ENCODE measurements at regions not wholly inside any gene's neighbourhood (a gene's known extent, or its start where the extent isn't known, plus 50 kb on each side); places are given as distances from the start of the nearest gene placed in this dataset.
"Not testable (repeated sequence)": the region's sequence is repeated elsewhere in the genome, so short reads cannot be mapped to it uniquely, and the experiment has no call there.

DNA sequence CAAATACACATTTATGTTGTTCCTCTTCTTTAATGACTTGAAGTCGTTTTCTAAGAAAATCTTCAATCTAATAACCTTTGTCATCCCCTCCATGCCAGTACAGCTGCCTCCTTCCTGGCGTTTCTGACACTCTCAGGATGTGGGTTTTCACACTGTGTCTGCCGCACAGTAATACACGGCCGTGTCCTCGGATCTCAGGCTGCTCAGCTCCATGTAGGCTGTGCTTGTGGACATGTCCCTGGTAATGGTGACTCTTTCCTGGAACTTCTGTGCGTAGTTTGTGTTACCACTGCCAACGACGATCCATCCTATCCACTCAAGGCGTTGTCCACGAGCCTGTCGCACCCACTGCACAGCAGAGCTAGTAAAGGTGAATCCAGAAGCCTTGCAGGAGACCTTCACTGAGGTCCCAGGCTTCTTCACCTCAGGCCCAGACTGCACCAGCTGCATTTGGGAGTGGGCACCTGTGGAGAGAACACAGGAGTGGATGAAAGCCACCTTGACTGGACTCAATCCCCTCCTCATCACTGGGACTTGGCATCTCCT is 1095.9 kb downstream of the TMEM121 start:
- Histone ChIP-seq H3K27ac (no peak overlapping the region), H3K36me3 (no peaks in the 10 kb centered on the region), H3K27me3 (peaks cover 5% of the 10 kb centered on the region), H3K4me1 (no peaks in the 10 kb centered on the region), H3K4me3 (no peak overlapping the region), H3K9me3 (no peaks in the 10 kb centered on the region)
- DNase-seq (ENCODE audit: low spot score in 2 of 2) = no peak
- TF ChIP-seq, protein P1, sequence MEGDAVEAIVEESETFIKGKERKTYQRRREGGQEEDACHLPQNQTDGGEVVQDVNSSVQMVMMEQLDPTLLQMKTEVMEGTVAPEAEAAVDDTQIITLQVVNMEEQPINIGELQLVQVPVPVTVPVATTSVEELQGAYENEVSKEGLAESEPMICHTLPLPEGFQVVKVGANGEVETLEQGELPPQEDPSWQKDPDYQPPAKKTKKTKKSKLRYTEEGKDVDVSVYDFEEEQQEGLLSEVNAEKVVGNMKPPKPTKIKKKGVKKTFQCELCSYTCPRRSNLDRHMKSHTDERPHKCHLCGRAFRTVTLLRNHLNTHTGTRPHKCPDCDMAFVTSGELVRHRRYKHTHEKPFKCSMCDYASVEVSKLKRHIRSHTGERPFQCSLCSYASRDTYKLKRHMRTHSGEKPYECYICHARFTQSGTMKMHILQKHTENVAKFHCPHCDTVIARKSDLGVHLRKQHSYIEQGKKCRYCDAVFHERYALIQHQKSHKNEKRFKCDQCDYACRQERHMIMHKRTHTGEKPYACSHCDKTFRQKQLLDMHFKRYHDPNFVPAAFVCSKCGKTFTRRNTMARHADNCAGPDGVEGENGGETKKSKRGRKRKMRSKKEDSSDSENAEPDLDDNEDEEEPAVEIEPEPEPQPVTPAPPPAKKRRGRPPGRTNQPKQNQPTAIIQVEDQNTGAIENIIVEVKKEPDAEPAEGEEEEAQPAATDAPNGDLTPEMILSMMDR (IDR thresholded peaks at IDR 0.05) = no peak
- TF ChIP-seq POLR2AphosphoS5 (IDR thresholded peaks at IDR 0.05) = no peak
- no peak for TF ChIP-seq POLR2A (IDR thresholded peaks at IDR 0.05)
- no peak for TF ChIP-seq EP300 (IDR thresholded peaks at IDR 0.05)
- 54% methylated on average over 6 of the region's 12 CpGs for WGBS

DNA sequence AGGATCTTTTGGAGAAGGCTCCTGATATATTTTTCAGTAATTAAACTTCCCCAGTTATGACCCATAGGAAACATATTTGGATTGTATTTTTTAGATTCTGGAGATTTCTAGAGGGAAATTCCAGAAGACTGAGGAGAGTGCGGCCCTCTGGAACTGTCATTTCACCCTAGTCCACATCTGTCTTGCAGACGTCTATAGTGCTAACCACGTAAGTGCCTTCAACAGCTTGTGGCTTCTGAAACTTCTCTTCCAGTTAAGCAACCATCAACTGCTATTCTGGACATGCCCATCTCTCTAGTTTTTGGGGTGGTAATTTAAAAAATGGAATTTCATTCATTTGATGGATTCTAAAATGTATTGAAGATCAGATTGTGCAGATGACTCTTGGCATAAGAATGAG is 1098.8 kb downstream of the TMEM121 start:
- no peak for DNase-seq (ENCODE audit: low spot score in 2 of 2)
- Histone ChIP-seq H3K4me1 (no peaks in the 10 kb centered on the region), H3K4me3 (no peak overlapping the region), H3K9me3 (no peaks in the 10 kb centered on the region), H3K27ac (no peak overlapping the region), H3K27me3 (peaks cover 5% of the 10 kb centered on the region), H3K36me3 (no peaks in the 10 kb centered on the region)
- TF ChIP-seq EP300 (IDR thresholded peaks at IDR 0.05) = no peak
- TF ChIP-seq POLR2A (IDR thresholded peaks at IDR 0.05) = no peak
- TF ChIP-seq, protein P1 (IDR thresholded peaks at IDR 0.05) = no peak
- TF ChIP-seq POLR2AphosphoS5 (IDR thresholded peaks at IDR 0.05) = no peak
- WGBS = 64% methylated on average over 3 of the region's 3 CpGs

DNA sequence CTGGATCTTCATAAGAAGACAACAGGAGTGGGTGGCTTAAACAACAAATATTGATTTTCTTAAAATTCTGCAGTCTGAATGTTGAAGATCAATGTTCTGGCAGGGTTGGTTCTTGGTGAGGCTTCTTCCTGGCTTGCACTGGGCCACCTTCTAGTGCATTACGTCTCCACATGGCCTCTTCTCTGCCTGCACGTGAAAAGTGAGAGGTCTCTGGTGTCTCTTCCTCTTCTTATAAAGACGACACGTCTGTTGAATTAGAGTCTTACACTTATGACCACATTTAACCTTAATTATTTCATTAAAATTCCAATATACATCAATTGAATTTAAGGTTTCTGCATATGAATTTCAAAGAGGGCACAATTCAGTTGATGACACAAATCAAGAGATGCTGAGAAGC is 1100.1 kb downstream of the TMEM121 start:
- H3K4me3 ChIP-seq; H3K4me1 ChIP-seq; H3K36me3 ChIP-seq; H3K9me3 ChIP-seq; H3K27ac ChIP-seq; DNase-seq (ENCODE audit: low spot score in 2 of 2); H3K27me3 ChIP-seq: not testable (repeated sequence)
- 46% methylated on average over 4 of the region's 4 CpGs for WGBS

DNA sequence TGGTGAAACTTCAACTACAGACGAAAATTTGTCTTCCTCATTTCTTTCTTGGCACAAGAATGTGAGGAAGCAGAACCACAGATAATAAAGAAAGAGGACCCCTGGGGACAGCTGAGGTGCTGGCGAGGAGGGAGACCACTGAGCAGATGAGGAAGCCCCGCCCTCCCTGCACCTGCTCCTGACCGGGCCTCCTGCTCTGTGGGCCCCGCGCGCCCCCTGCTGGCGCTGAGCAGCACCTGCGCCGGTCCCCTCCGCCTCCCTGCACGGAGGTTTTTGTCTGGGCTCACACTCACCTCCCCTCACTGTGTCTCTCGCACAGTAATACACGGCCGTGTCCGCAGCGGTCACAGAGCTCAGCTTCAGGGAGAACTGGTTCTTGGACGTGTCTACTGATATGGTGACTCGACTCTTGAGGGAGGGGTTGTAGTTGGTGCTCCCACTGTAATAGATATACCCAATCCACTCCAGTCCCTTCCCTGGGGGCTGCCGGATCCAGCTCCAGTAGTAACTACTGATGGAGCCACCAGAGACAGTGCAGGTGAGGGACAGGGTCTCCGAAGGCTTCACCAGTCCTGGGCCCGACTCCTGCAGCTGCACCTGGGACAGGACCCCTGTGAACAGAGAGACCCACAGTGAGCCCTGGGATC is 1100.7 kb downstream of the TMEM121 start:
- not testable (repeated sequence) for H3K4me3 ChIP-seq; H3K9me3 ChIP-seq; H3K27me3 ChIP-seq; DNase-seq (ENCODE audit: low spot score in 2 of 2); H3K27ac ChIP-seq; H3K4me1 ChIP-seq; H3K36me3 ChIP-seq
- TF ChIP-seq, protein P1 (IDR thresholded peaks at IDR 0.05) = peak in 1 of 2 donors; percentile 34
- WGBS = 51% methylated on average over 18 of the region's 22 CpGs

DNA sequence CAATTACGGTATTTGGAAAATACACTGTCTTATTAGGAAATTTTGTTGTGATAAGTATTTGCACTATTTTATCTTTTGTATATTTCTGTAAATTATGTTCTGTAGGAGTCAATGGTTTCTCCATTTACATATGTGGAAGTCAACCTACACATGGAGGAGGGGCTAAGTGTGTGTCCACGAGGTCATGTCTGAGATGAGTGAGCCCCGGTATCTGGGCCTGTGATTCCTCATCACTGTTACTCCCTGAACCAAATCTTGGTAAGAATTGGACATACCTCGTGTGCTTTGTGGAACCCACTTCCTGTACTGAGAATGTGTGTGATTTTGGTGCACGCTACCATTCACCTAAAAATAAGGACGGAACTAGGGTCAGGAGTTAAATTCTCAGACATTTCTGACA is 1105.5 kb downstream of the TMEM121 start:
- H3K4me1 ChIP-seq = no peaks in the 10 kb centered on the region

More for the DNA sequence above, 1105.5 kb downstream of the TMEM121 start:
- Histone ChIP-seq H3K9me3 (no peaks in the 10 kb centered on the region), H3K27me3 (no peaks in the 10 kb centered on the region), H3K36me3 (no peaks in the 10 kb centered on the region), H3K27ac (no peak overlapping the region), H3K4me3 (no peak overlapping the region)
- no peak for DNase-seq (ENCODE audit: low spot score in 2 of 2)
- WGBS = 57% methylated on average over 6 of the region's 6 CpGs
- TF ChIP-seq POLR2A (IDR thresholded peaks at IDR 0.05) (no peak), EP300 (IDR thresholded peaks at IDR 0.05) (no peak), POLR2AphosphoS5 (IDR thresholded peaks at IDR 0.05) (no peak)
- TF ChIP-seq, protein P1 (IDR thresholded peaks at IDR 0.05) = no peak
